Activated T-cell treated with anti-CD3 and anti-CD28 coated beads, Interleukin-2, amount 50 U/mL, for 4 hours (primary cell): ENCODE measurements at regions not wholly inside any gene's neighbourhood (a gene's known extent, or its start where the extent isn't known, plus 50 kb on each side); places are given as distances from the start of the nearest gene placed in this dataset.
"Not testable (repeated sequence)": the region's sequence is repeated elsewhere in the genome, so short reads cannot be mapped to it uniquely, and the experiment has no call there.

Source experiments
- ATAC-seq, 2 donors: fragments of 200-7000 bp; cut with Tn5 transposase; one replicate each; pipeline ENCODE4 v1.10.0; 2021
- DNase-seq: peaks from one replicate; pipeline ENCODE4 v3.0.0-alpha.2; 2020
- H3K27me3 Mint-ChIP-seq: one replicate; pipeline ENCODE4 v1.8.0; 2021; ENCODE audit warnings: low read depth, mixed read lengths
- H3K36me3 Mint-ChIP-seq: one replicate; pipeline ENCODE4 v1.8.0; 2022; ENCODE audit warnings: mixed read lengths; ENCODE audit not compliant: insufficient read depth
- H3K4me1 Mint-ChIP-seq: one replicate; pipeline ENCODE4 v1.8.0; 2021; ENCODE audit warnings: low read depth, mixed read lengths
- H3K4me3 Mint-ChIP-seq: one replicate; pipeline ENCODE4 v1.8.0; 2021; ENCODE audit warnings: mild to moderate bottlenecking, moderate library complexity, mixed read lengths
- H3K9me3 Mint-ChIP-seq: one replicate; pipeline ENCODE4 v1.8.0; 2021; ENCODE audit warnings: mixed read lengths

- H3K36me3 Mint-ChIP-seq = no peaks in the 10 kb centered on the region
- no peak for DNase-seq
- peaks cover 7% of the 10 kb centered on the region for H3K9me3 Mint-ChIP-seq
- H3K27me3 Mint-ChIP-seq = no peaks in the 10 kb centered on the region
- no peak overlapping the region for H3K4me3 Mint-ChIP-seq
- ATAC-seq = no peak
- no peaks in the 10 kb centered on the region for H3K4me1 Mint-ChIP-seq
Measured at GRCh38 chrX:42220666-42221065, 297.3 kb upstream of the CASK start.

GRCh38 chrX:42220083-42220482 lies 296.7 kb upstream of the CASK start:
- Mint-ChIP-seq H3K4me3 (no peak overlapping the region), H3K9me3 (peaks cover 6% of the 10 kb centered on the region), H3K27me3 (no peaks in the 10 kb centered on the region), H3K36me3 (no peaks in the 10 kb centered on the region), H3K4me1 (no peaks in the 10 kb centered on the region)
- ATAC-seq = no peak
- no peak for DNase-seq

GRCh38 chrX:42219231-42219630 lies 295.9 kb upstream of the CASK start:
- Mint-ChIP-seq H3K4me1 (no peaks in the 10 kb centered on the region), H3K4me3 (no peak overlapping the region), H3K9me3 (no peaks in the 10 kb centered on the region), H3K27me3 (no peaks in the 10 kb centered on the region), H3K36me3 (no peaks in the 10 kb centered on the region)
- DNase-seq = no peak
- ATAC-seq = no peak

- no peak for DNase-seq
- Mint-ChIP-seq H3K4me1 (no peaks in the 10 kb centered on the region), H3K36me3 (peaks cover 1% of the 10 kb centered on the region), H3K9me3 (peaks cover 4% of the 10 kb centered on the region), H3K27me3 (no peaks in the 10 kb centered on the region), H3K4me3 (no peak overlapping the region)
- ATAC-seq = no peak
Measured at GRCh38 chrX:42195506-42195905, 272.2 kb upstream of the CASK start.

- DNase-seq (no peak), ATAC-seq (no peak)
- peaks cover 4% of the 10 kb centered on the region for H3K9me3 Mint-ChIP-seq
- H3K27me3 Mint-ChIP-seq = no peaks in the 10 kb centered on the region
- H3K4me3 Mint-ChIP-seq = no peak overlapping the region
- H3K4me1 Mint-ChIP-seq = no peaks in the 10 kb centered on the region
- H3K36me3 Mint-ChIP-seq = peaks cover 1% of the 10 kb centered on the region
Measured at GRCh38 chrX:42189576-42189975, 266.2 kb upstream of the CASK start.

GRCh38 chrX:42188730-42189129 lies 265.4 kb upstream of the CASK start:
- no peaks in the 10 kb centered on the region for H3K4me1 Mint-ChIP-seq
- ATAC-seq (no peak), DNase-seq (no peak)
- H3K36me3 Mint-ChIP-seq = peaks cover 1% of the 10 kb centered on the region
- H3K27me3 Mint-ChIP-seq = no peaks in the 10 kb centered on the region
- peaks cover 4% of the 10 kb centered on the region for H3K9me3 Mint-ChIP-seq
- no peak overlapping the region for H3K4me3 Mint-ChIP-seq

- Mint-ChIP-seq H3K36me3 (no peaks in the 10 kb centered on the region), H3K9me3 (no peaks in the 10 kb centered on the region), H3K27me3 (no peaks in the 10 kb centered on the region), H3K4me3 (no peak overlapping the region), H3K4me1 (no peaks in the 10 kb centered on the region)
- ATAC-seq (no peak), DNase-seq (no peak)
Measured at GRCh38 chrX:42176789-42177188, 253.4 kb upstream of the CASK start.

- no peak overlapping the region for H3K4me3 Mint-ChIP-seq
- ATAC-seq (no peak), DNase-seq (no peak)
- no peaks in the 10 kb centered on the region for H3K36me3 Mint-ChIP-seq
- H3K27me3 Mint-ChIP-seq = no peaks in the 10 kb centered on the region
- no peaks in the 10 kb centered on the region for H3K9me3 Mint-ChIP-seq
- H3K4me1 Mint-ChIP-seq = no peaks in the 10 kb centered on the region
Measured at GRCh38 chrX:42175843-42176242, 252.5 kb upstream of the CASK start.

GRCh38 chrX:42157923-42158322 lies 234.6 kb upstream of the CASK start:
- not testable (repeated sequence) for H3K27me3 Mint-ChIP-seq, H3K4me3 Mint-ChIP-seq, ATAC-seq, H3K36me3 Mint-ChIP-seq, H3K4me1 Mint-ChIP-seq, DNase-seq
- H3K9me3 Mint-ChIP-seq = peaks cover 21% of the 10 kb centered on the region

GRCh38 chrX:42151808-42152207 lies 228.5 kb upstream of the CASK start:
- Mint-ChIP-seq H3K4me3 (no peak overlapping the region), H3K4me1 (peaks cover 2% of the 10 kb centered on the region), H3K27me3 (no peaks in the 10 kb centered on the region), H3K36me3 (no peaks in the 10 kb centered on the region), H3K9me3 (no peaks in the 10 kb centered on the region)
- DNase-seq (no peak), ATAC-seq (no peak)

GRCh38 chrX:42149765-42150164 lies 226.4 kb upstream of the CASK start:
- H3K4me1 Mint-ChIP-seq = peaks cover 2% of the 10 kb centered on the region
- H3K27me3 Mint-ChIP-seq = no peaks in the 10 kb centered on the region
- DNase-seq (no peak), ATAC-seq (no peak)
- no peaks in the 10 kb centered on the region for H3K36me3 Mint-ChIP-seq
- H3K4me3 Mint-ChIP-seq = no peak overlapping the region
- no peaks in the 10 kb centered on the region for H3K9me3 Mint-ChIP-seq

GRCh38 chrX:42149281-42149680 lies 225.9 kb upstream of the CASK start:
- Mint-ChIP-seq H3K36me3 (no peaks in the 10 kb centered on the region), H3K27me3 (no peaks in the 10 kb centered on the region)
- no peak for ATAC-seq

GRCh38 chrX:42143866-42144592 lies 220.7 kb upstream of the CASK start:
- H3K27me3 Mint-ChIP-seq = no peaks in the 10 kb centered on the region
- no peaks in the 10 kb centered on the region for H3K4me1 Mint-ChIP-seq
- H3K9me3 Mint-ChIP-seq = peaks cover 6% of the 10 kb centered on the region
- no peaks in the 10 kb centered on the region for H3K36me3 Mint-ChIP-seq
- ATAC-seq = no peak
- no peak overlapping the region for H3K4me3 Mint-ChIP-seq
- DNase-seq = no peak

More at GRCh38 chrX:42149281-42149680, 225.9 kb upstream of the CASK start:
- H3K9me3 Mint-ChIP-seq = no peaks in the 10 kb centered on the region
- no peak for DNase-seq
- no peak overlapping the region for H3K4me3 Mint-ChIP-seq
- peaks cover 2% of the 10 kb centered on the region for H3K4me1 Mint-ChIP-seq

- no peaks in the 10 kb centered on the region for H3K27me3 Mint-ChIP-seq
- H3K4me1 Mint-ChIP-seq = no peaks in the 10 kb centered on the region
- H3K9me3 Mint-ChIP-seq = peaks cover 14% of the 10 kb centered on the region
- H3K4me3 Mint-ChIP-seq = no peak overlapping the region
- no peaks in the 10 kb centered on the region for H3K36me3 Mint-ChIP-seq
- ATAC-seq (no peak), DNase-seq (no peak)
Measured at GRCh38 chrX:42140320-42140719, 217.0 kb upstream of the CASK start.

GRCh38 chrX:42135583-42136228 lies 212.4 kb upstream of the CASK start:
- peaks cover 2% of the 10 kb centered on the region for H3K4me1 Mint-ChIP-seq
- H3K9me3 Mint-ChIP-seq = peaks cover 13% of the 10 kb centered on the region
- no peaks in the 10 kb centered on the region for H3K27me3 Mint-ChIP-seq
- ATAC-seq (no peak), DNase-seq (no peak)
- H3K36me3 Mint-ChIP-seq = no peaks in the 10 kb centered on the region
- no peak overlapping the region for H3K4me3 Mint-ChIP-seq
